Astrocyte (in vitro differentiated cells and primary cell): ENCODE measurements at regions not wholly inside any gene's neighbourhood (a gene's known extent, or its start where the extent isn't known, plus 50 kb on each side); places are given as distances from the start of the nearest gene placed in this dataset.

Experiments
- DNase-seq: peaks from one replicate; pipeline ENCODE4 v3.0.0-alpha.2; 2010; ENCODE audit warnings: low read depth
- FAIRE-seq: peaks from 2 replicates; lab custom pipeline; 2011; peaks lifted over from hg19 to GRCh38; lab: Jason Lieb, UNC
- H2AFZ ChIP-seq: 2 replicates; pipeline ENCODE4 v1.6.0; 2012; ENCODE audit warnings: low read depth, low read length, inconsistent platforms
- H3K27ac ChIP-seq: 2 replicates; pipeline ENCODE4 v1.5.1; 2011; ENCODE audit warnings: low read depth, low read length, inconsistent platforms
- H3K27me3 ChIP-seq: 2 replicates; pipeline ENCODE4 v1.6.0; 2011; ENCODE audit warnings: low read length, inconsistent platforms; ENCODE audit not compliant: insufficient read depth
- H3K36me3 ChIP-seq: 2 replicates; pipeline ENCODE4 v1.5.1; 2011; ENCODE audit warnings: low read length, inconsistent platforms; ENCODE audit not compliant: insufficient read depth
- H3K4me1 ChIP-seq: 2 replicates; pipeline ENCODE4 v1.5.1; 2011; ENCODE audit warnings: low read length, inconsistent platforms; ENCODE audit not compliant: insufficient read depth
- H3K4me2 ChIP-seq: 2 replicates; pipeline ENCODE4 v1.6.0; 2012; ENCODE audit warnings: low read length, inconsistent platforms
- H3K4me3 ChIP-seq: 2 replicates; pipeline ENCODE4 v1.5.1; 2011; ENCODE audit warnings: low read depth, mild to moderate bottlenecking, low read length, inconsistent platforms; ENCODE audit not compliant: insufficient read depth
- H3K79me2 ChIP-seq: 2 replicates; pipeline ENCODE4 v1.6.0; 2012; ENCODE audit warnings: mild to moderate bottlenecking, low read length, inconsistent platforms; ENCODE audit not compliant: insufficient read depth
- H3K9ac ChIP-seq: 2 replicates; pipeline ENCODE4 v1.6.0; 2012; ENCODE audit warnings: mild to moderate bottlenecking, low read length, inconsistent platforms
- H3K9me3 ChIP-seq: 2 replicates; pipeline ENCODE4 v1.5.1; 2012; ENCODE audit warnings: low read depth, mild to moderate bottlenecking, low read length, inconsistent platforms; ENCODE audit not compliant: insufficient read depth
- H4K20me1 ChIP-seq: 2 replicates; pipeline ENCODE4 v1.6.0; 2012; ENCODE audit warnings: low read length, inconsistent platforms; ENCODE audit not compliant: insufficient read depth
- H3K27ac Mint-ChIP-seq: one replicate; pipeline ENCODE4 v1.8.0; 2021; ENCODE audit warnings: mild to moderate bottlenecking, mixed read lengths; ENCODE audit not compliant: unreplicated experiment
- H3K27me3 Mint-ChIP-seq: one replicate; pipeline ENCODE4 v1.8.0; 2021; ENCODE audit warnings: low read depth, mixed read lengths; ENCODE audit not compliant: unreplicated experiment
- H3K36me3 Mint-ChIP-seq: one replicate; pipeline ENCODE4 v1.8.0; 2021; ENCODE audit warnings: low read depth, mixed read lengths; ENCODE audit not compliant: unreplicated experiment
- H3K4me1 Mint-ChIP-seq: one replicate; pipeline ENCODE4 v1.8.0; 2021; ENCODE audit warnings: low read depth, mixed read lengths; ENCODE audit not compliant: unreplicated experiment
- H3K4me3 Mint-ChIP-seq: one replicate; pipeline ENCODE4 v1.8.0; 2021; ENCODE audit warnings: mild to moderate bottlenecking, moderate library complexity, mixed read lengths; ENCODE audit not compliant: unreplicated experiment
- H3K9me3 Mint-ChIP-seq: one replicate; pipeline ENCODE4 v1.8.0; 2021; ENCODE audit warnings: mild to moderate bottlenecking, mixed read lengths; ENCODE audit not compliant: unreplicated experiment
- EZH2 ChIP-seq: IDR thresholded peaks from 2 replicates; pipeline ENCODE4 v1.6.1; 2012; ENCODE audit warnings: mild to moderate bottlenecking, low read length, inconsistent platforms; ENCODE audit not compliant: insufficient read depth
- TF ChIP-seq, protein P1 (sequence below): IDR thresholded peaks from 2 replicates; pipeline ENCODE4 v1.5.1; 2011; ENCODE audit warnings: low read depth, mild to moderate bottlenecking, inconsistent platforms, low read length, moderate library complexity; ENCODE audit not compliant: insufficient read depth

DNA sequence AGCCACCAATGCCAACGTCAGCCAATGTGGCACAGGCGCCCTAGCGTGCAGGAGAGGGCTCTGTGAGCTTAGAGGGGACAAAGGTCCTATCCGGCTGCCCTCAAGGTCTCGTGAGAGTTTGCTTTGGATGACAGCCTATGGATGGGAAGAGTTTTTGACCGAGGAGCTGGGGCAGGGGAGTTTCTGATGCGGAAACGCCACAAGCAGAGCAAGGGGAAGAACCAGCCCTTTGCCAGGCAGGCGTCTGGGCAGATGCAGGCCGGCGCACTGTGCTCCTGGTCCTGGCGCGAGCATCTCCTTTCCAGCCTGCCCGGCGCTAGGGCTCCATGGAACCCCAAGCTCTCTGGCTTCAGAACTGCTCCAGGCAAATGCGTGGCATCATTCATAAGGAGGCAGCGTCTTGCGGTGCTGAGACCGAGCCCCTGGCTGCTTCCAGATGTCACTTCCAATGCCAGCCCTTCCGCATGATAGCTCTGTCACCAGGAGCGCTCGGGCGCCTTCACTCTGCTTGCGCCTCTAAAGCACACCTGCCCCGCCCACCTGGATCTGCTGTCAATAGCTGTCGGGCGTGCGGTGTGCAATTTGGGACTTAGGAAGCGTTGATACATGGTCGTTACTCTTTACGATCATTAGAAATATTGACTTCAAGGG lies 374.9 kb upstream of the IRX1 start:
- H3K79me2 ChIP-seq, result no peaks in the 10 kb centered on the region
- no peaks in the 10 kb centered on the region for H3K36me3 ChIP-seq
- no peak overlapping the region for H3K9ac ChIP-seq
- no peak overlapping the region for H3K4me2 ChIP-seq
- H4K20me1 ChIP-seq, result no peaks in the 10 kb centered on the region
- DNase-seq, result no peak
- peaks cover 4% of the 10 kb centered on the region for H3K9me3 ChIP-seq
- TF ChIP-seq, protein P1, sequence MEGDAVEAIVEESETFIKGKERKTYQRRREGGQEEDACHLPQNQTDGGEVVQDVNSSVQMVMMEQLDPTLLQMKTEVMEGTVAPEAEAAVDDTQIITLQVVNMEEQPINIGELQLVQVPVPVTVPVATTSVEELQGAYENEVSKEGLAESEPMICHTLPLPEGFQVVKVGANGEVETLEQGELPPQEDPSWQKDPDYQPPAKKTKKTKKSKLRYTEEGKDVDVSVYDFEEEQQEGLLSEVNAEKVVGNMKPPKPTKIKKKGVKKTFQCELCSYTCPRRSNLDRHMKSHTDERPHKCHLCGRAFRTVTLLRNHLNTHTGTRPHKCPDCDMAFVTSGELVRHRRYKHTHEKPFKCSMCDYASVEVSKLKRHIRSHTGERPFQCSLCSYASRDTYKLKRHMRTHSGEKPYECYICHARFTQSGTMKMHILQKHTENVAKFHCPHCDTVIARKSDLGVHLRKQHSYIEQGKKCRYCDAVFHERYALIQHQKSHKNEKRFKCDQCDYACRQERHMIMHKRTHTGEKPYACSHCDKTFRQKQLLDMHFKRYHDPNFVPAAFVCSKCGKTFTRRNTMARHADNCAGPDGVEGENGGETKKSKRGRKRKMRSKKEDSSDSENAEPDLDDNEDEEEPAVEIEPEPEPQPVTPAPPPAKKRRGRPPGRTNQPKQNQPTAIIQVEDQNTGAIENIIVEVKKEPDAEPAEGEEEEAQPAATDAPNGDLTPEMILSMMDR, result no peak
- TF ChIP-seq EZH2, result no peak
- Mint-ChIP-seq H3K36me3 (no peaks in the 10 kb centered on the region), H3K27me3 (peaks cover 30% of the 10 kb centered on the region), H3K9me3 (no peaks in the 10 kb centered on the region), H3K4me1 (no peaks in the 10 kb centered on the region), H3K4me3 (no peak overlapping the region), H3K27ac (no peak overlapping the region)
- H3K27ac ChIP-seq, result no peak overlapping the region
- H3K4me1 ChIP-seq, result no peaks in the 10 kb centered on the region
- no peak overlapping the region for H3K4me3 ChIP-seq
- FAIRE-seq, result no peak
- H2AFZ ChIP-seq, result no peak overlapping the region
- H3K27me3 ChIP-seq, result no peaks in the 10 kb centered on the region

DNA sequence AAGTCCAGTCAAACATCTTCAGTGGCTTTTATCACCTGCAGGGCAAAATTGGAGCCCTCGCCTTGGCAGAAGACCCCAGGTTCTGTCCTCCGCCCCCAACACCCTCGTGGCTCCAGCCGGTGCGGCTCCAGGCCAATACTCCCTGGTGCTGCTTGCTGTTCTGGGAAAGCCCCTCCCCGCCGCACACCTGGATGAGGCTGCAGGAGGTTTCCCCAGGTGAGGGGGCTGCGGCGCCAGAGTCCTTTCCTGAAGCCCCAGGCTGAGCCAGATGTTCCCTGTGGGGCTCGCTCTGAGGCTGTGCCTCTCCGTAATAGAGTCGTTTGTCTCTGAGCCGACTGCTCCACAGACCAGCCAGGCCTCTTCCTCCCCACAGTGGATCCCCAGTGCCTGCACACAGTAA lies 375.4 kb upstream of the IRX1 start:
- Histone ChIP-seq H3K4me3 (no peak overlapping the region), H3K79me2 (no peaks in the 10 kb centered on the region), H3K27me3 (no peaks in the 10 kb centered on the region), H2AFZ (no peak overlapping the region), H3K4me1 (no peaks in the 10 kb centered on the region), H3K27ac (no peak overlapping the region), H3K4me2 (no peak overlapping the region), H3K36me3 (no peaks in the 10 kb centered on the region), H3K9me3 (peaks cover 4% of the 10 kb centered on the region), H3K9ac (no peak overlapping the region), H4K20me1 (no peaks in the 10 kb centered on the region)
- Mint-ChIP-seq H3K27ac (no peak overlapping the region), H3K9me3 (no peaks in the 10 kb centered on the region), H3K4me1 (no peaks in the 10 kb centered on the region), H3K4me3 (no peak overlapping the region), H3K27me3 (peaks cover 31% of the 10 kb centered on the region), H3K36me3 (no peaks in the 10 kb centered on the region)
- DNase-seq (no peak), FAIRE-seq (no peak)
- TF ChIP-seq, protein P1, result no peak
- no peak for TF ChIP-seq EZH2

DNA sequence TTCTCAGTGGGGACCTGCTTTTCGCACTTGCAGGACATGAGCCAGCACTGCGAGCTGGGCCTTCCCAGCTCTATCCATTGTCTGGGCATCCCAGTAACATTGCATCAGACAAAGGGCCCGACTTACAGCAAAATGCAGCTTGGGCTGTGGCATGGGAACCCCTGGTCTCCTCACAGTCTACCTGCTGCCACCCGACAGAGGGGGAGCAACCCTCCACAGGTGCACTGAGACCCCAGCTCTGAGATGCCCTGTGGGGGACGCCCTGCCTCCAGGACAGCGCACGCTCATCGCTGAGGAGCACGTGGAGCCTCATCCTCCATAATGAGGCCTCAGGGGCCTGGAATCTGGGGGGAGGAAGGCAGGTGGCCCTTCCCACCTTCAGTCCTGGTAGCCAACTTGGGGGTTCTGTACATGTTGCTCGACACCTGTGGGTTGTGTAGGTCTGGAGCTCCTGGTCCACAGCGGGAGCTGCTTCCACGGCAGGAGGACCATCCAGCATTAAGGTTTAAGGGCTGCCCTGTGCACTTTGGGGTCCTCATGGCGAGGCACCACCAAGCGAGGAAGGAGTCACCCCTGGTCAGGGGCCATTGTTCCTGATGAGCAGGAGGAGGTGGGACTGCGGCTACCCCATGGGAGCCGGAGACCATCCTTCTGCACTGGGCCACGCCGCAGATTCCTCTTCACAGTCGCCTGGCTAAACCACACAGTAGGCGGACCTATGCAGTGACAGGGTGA lies 376.5 kb upstream of the IRX1 start:
- Histone ChIP-seq H3K4me2 (no peak overlapping the region), H3K4me1 (no peaks in the 10 kb centered on the region), H3K9ac (no peak overlapping the region), H2AFZ (no peak overlapping the region), H3K9me3 (peaks cover 4% of the 10 kb centered on the region), H3K27ac (no peak overlapping the region), H3K36me3 (no peaks in the 10 kb centered on the region), H3K27me3 (no peaks in the 10 kb centered on the region), H3K4me3 (no peak overlapping the region), H3K79me2 (no peaks in the 10 kb centered on the region), H4K20me1 (no peaks in the 10 kb centered on the region)
- Mint-ChIP-seq H3K4me3 (no peak overlapping the region), H3K9me3 (peaks cover 2% of the 10 kb centered on the region), H3K36me3 (peaks cover 2% of the 10 kb centered on the region), H3K4me1 (no peaks in the 10 kb centered on the region), H3K27ac (no peak overlapping the region), H3K27me3 (peaks cover 22% of the 10 kb centered on the region)
- FAIRE-seq (no peak), DNase-seq (no peak)
- TF ChIP-seq, protein P1, result no peak
- TF ChIP-seq EZH2, result no peak
